Astrocyte of the spinal cord (primary cell): ENCODE measurements at regions not wholly inside any gene's neighbourhood (a gene's known extent, or its start where the extent isn't known, plus 50 kb on each side); places are given as distances from the start of the nearest gene placed in this dataset.
A peak's percentile ranks its signal among the peaks of the same experiment; 100 is the strongest.

Source experiments
- DNase-seq: peaks from one replicate; pipeline ENCODE4 v3.0.0; 2011; ENCODE audit warnings: low read depth, low spot score
- H3K4me3 ChIP-seq: 2 replicates; pipeline ENCODE4 v1.5.1; 2011; ENCODE audit warnings: low read depth, mild to moderate bottlenecking, low read length, moderate library complexity
- in situ Hi-C: cut with HindIII; loops from 2 replicates; pipeline ENCODE4 v1.10.0; 2017; ENCODE audit warnings: low sequenced_read_pairs
- TF ChIP-seq, protein P1 (sequence below): IDR thresholded peaks from 2 replicates; pipeline ENCODE4 v1.5.1; 2012; ENCODE audit warnings: low read depth, mild to moderate bottlenecking, low read length, inconsistent platforms

DNA sequence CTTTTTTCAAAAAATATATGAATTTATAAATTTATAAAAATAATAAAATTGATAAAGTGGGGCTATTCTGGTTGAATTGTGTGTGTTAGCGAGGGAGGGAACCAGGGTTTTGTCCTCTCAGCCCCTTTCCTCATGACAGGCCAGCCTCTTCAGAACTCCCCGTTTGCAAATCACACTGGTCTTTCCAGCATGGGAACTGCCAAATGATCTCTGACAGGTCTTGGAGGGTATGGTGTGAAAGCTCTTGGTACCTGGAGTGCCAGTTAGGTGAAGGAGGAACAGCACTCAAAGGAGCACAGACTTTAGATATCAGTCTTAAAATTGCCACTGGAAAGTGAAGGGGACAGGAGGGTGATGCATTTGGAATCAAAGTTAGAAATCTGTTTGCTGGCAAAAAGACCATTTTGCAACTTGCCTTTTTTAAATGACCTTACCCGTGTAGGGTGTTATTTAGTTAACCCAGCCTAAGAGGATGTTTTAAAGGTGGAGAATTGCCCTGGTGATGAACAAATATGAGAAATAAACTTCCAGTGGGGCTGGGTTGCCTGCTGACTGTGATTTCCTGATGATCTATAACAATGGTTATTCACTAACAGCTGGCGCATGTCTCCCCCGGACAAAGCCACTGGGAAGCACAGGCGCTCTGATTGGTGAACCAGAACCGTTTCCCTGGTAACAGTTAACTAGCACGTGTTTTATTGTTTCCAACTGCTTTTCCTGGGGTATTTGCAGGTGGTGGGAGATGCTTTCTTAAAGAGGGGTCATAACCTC is 85.3 kb upstream of the EFEMP1 start:
- TF ChIP-seq, protein P1, sequence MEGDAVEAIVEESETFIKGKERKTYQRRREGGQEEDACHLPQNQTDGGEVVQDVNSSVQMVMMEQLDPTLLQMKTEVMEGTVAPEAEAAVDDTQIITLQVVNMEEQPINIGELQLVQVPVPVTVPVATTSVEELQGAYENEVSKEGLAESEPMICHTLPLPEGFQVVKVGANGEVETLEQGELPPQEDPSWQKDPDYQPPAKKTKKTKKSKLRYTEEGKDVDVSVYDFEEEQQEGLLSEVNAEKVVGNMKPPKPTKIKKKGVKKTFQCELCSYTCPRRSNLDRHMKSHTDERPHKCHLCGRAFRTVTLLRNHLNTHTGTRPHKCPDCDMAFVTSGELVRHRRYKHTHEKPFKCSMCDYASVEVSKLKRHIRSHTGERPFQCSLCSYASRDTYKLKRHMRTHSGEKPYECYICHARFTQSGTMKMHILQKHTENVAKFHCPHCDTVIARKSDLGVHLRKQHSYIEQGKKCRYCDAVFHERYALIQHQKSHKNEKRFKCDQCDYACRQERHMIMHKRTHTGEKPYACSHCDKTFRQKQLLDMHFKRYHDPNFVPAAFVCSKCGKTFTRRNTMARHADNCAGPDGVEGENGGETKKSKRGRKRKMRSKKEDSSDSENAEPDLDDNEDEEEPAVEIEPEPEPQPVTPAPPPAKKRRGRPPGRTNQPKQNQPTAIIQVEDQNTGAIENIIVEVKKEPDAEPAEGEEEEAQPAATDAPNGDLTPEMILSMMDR: no peak
- in situ Hi-C loops: no loop called here
- H3K4me3 ChIP-seq: no peak overlapping the region
- peak; percentile 86 for DNase-seq

DNA sequence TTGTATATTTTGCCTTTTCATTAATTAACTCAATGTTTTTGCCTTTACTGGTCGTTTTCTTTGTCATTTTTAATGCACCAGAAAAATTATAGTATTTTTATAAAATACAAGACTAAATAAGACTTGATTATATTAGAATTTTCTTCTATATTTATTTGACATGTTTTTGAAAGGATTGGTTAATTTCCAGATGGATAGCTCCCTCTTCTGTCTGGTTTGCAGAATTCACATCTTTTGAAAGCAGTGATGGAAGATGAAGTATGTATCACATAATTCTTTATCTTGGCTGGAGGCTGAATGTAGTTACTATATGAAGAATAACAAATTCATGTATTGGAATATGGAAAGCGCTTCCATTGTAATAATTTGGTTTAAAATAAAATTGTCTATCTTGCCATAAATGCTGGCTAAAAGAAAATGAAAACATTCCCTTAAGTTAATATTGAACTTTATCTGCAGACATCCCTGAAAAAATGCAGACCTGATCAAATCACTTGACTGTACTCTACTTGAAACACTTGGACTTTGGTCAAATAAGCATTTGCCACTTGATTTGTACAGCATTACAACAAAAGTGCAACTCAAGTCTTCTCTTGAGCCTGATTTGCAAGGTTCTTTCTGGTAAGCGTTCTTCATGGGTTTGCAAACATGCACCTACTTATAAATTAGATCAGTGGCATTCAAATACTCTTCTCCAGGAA is 86.3 kb upstream of the EFEMP1 start:
- in situ Hi-C loops: no loop called here
- TF ChIP-seq, protein P1: peak; percentile 56
- H3K4me3 ChIP-seq: no peak overlapping the region
- peak; percentile 64 for DNase-seq

DNA sequence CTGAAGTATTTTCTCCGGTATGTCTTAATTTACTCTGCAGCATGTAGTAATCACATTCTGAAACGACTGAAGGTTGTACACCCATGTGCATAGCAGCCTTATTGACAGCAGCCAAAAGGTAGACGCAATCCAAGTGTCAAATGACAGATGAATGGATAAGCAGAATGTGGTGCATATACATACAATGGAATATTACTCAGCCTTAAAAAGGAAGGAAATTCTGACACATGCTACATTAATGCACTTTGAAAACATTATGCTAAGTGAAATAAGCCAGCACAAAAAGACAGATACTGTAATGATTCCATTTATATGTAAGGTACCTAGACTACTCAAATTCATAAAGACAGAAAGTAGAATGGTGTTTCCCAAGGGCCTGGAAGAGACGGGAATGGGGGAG is 88.0 kb upstream of the EFEMP1 start:
- TF ChIP-seq, protein P1: no peak
- in situ Hi-C loops: no loop called here
- no peak overlapping the region for H3K4me3 ChIP-seq
- DNase-seq: no peak

DNA sequence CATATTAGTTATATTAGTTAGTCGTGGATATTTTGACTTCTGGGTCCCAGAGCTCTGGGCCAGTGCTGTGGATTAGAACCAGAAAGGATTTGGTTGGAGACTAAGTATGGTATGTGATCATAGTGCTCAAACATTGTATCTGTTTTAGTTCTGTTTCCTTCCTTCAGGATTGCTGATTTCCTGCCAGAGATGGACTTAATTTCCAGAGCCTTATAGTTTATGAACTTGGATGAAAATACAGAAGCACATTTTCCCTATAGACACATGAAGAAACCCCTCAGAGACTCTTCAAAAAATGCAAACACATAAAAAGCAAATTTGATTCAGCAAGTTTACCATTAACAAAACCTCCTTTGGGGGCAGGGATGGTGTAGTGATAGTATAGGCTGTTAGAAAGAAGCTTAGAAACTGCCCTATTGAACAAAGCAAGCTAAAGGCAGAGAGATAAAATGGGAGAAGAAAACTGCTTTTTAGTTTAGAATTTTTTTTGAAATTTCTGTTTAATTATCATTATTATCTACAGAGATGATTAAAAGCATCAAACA is 88.7 kb upstream of the EFEMP1 start:
- in situ Hi-C loops: no loop called here

DNA sequence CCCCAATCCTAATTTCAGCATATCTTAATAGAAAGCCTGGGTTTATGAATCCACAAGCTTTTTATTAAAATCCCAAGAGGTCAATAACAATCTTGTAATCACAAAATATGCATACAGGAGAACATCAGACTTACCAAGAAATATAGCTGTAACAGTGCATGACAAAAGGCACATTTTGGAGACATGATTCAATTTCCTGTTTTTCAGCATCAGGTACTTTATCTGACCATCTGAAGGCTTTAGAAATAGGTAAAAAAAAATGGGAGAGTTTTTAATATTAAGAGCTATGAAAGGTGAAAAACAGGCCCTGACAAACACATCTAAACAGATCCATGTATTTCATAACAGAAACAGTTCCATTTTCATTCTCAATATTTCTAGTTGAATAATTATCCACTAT is 89.9 kb upstream of the EFEMP1 start:
- no peak overlapping the region for H3K4me3 ChIP-seq

More for the DNA sequence above, 88.7 kb upstream of the EFEMP1 start:
- DNase-seq: no peak
- no peak overlapping the region for H3K4me3 ChIP-seq
- TF ChIP-seq, protein P1: no peak

DNA sequence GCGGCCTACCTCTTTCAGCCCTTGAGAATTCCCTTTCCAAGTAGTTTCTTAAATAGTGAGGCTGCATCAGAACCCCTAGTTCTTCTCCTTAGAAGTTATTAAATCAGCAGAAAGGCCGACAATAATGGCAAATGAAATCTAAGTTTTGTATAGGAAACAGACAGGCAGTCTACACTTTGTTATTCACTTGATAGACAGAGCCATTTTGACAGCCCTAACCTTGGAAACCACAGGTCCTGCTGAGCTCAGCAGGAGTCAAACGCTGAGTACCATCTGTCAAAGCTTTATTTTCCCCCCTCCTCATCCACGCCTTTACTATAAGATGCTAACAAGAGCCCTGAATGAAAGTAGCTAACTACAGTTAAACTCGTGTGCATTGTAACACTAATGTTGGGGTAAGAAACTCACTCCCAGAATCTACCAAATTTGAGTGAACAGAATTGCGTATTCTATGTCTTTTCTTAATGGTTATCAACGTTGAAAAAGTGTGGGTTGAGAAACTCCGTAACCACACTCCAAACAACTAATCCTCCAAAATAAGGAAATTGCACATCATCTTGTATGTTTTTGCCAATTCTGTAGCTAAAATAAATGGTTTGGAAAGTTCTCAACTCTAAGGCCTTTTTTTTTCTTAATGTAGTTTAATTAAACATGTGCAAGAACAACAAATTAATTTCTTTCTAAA is 90.6 kb upstream of the EFEMP1 start:
- in situ Hi-C loops: no loop called here
- H3K4me3 ChIP-seq: no peak overlapping the region
- no peak for DNase-seq
- TF ChIP-seq, protein P1: no peak

More for the DNA sequence above, 89.9 kb upstream of the EFEMP1 start:
- in situ Hi-C loops: no loop called here
- no peak for DNase-seq
- TF ChIP-seq, protein P1: no peak
